B cell (primary cell): ENCODE measurements at regions not wholly inside any gene's neighbourhood (a gene's known extent, or its start where the extent isn't known, plus 50 kb on each side); places are given as distances from the start of the nearest gene placed in this dataset.

Source experiments
- ATAC-seq: fragments of 200-7000 bp; cut with Tn5 transposase; one replicate; pipeline ENCODE4 v1.10.0; 2021; ENCODE audit warnings: low read depth, mild to moderate bottlenecking, moderate number of reproducible peaks, moderate library complexity
- CTCF ChIA-PET: fragments of 350-600 bp; sonication (Branson Sonifier 250); formaldehyde crosslinking; loops from one replicate; lab custom pipeline; 2021; ENCODE audit warnings: antibody characterized with exemption, inconsistent platforms; lab: Charles Lee
- POLR2A ChIA-PET: fragments of 350-600 bp; sonication (Branson Sonifier 250); formaldehyde crosslinking; loops from one replicate; lab custom pipeline; 2021; ENCODE audit warnings: antibody characterized with exemption; lab: Charles Lee
- DNase-seq: peaks from one replicate; pipeline ENCODE4 v3.0.0; 2013
- H2AFZ ChIP-seq: 2 replicates; pipeline ENCODE4 v1.6.1; 2012; ENCODE audit warnings: mild to moderate bottlenecking, low read depth, low read length; ENCODE audit not compliant: insufficient read depth, poor library complexity, severe bottlenecking
- H3K27ac ChIP-seq, 2 donors: 1 replicate in 1 of 2; 2 replicates in 1 of 2; pipeline ENCODE4 v1.5.1; 2012 to 2013; ENCODE audit warnings: low read length in 2 of 2, mild to moderate bottlenecking in 2 of 2, moderate library complexity in 1 of 2
- H3K27me3 ChIP-seq, 4 experiments: fragments of 200-600 bp in 1 of 4; sonication (generic) in 1 of 4; replicated peaks in 1 of 4; 1 replicate in 2 of 4; 2 replicates in 2 of 4; pipeline versions ENCODE4 v1.6.1 to v1.7.0; 2013 to 2016; ENCODE audit warnings: low read length in 3 of 4, mild to moderate bottlenecking in 2 of 4, mixed read lengths in 1 of 4, moderate library complexity in 1 of 4; ENCODE audit not compliant: insufficient read depth in 4 of 4, control insufficient read depth in 3 of 4; ENCODE audit errors: control extremely low read depth in 1 of 4
- H3K36me3 ChIP-seq, 2 experiments: replicated peaks in 1 of 2; 1 replicate in 1 of 2; 2 replicates in 1 of 2; pipeline versions ENCODE4 v1.6.1 to v1.7.1; 2013; ENCODE audit warnings: low read length in 1 of 2; ENCODE audit not compliant: insufficient read depth in 2 of 2, control insufficient read depth in 1 of 2; ENCODE audit errors: control extremely low read depth in 1 of 2, extremely low read depth in 1 of 2
- H3K4me1 ChIP-seq, 2 donors: fragments of 200-600 bp in 1 of 2; sonication (generic) in 1 of 2; 1 replicate in 1 of 2; 2 replicates in 1 of 2; pipeline versions ENCODE4 v1.5.1 to v1.6.1; 2013 to 2017; ENCODE audit warnings: low read length in 2 of 2; ENCODE audit not compliant: control insufficient read depth in 2 of 2, insufficient read depth in 2 of 2
- H3K4me2 ChIP-seq: replicated peaks from 2 replicates; pipeline ENCODE3; 2012; ENCODE audit warnings: mild to moderate bottlenecking, low read depth, low read length; ENCODE audit not compliant: poor library complexity, severe bottlenecking
- H3K4me3 ChIP-seq, 5 experiments: fragments of 200-600 bp in 1 of 5; sonication (generic) in 1 of 5; 1 replicate in 3 of 5; 2 replicates in 2 of 5; pipeline versions ENCODE4 v1.5.1 to v1.7.0; 2011 to 2016; ENCODE audit warnings: low read length in 4 of 5, mild to moderate bottlenecking in 4 of 5, low read depth in 2 of 5, control low read depth in 1 of 5, moderate library complexity in 1 of 5; ENCODE audit not compliant: insufficient read depth in 1 of 5; ENCODE audit errors: control extremely low read depth in 1 of 5, extremely low read depth in 1 of 5
- H3K79me2 ChIP-seq: fragments of 200-600 bp; sonication (generic); one replicate; pipeline ENCODE4 v1.6.0; 2016; ENCODE audit warnings: low read length; ENCODE audit not compliant: control insufficient read depth, insufficient read depth
- H3K9ac ChIP-seq: fragments of 200-600 bp; sonication (generic); 2 replicates; pipeline ENCODE4 v1.6.1; 2017; ENCODE audit warnings: mild to moderate bottlenecking, low read length, moderate library complexity
- H3K9me3 ChIP-seq, 3 donors: one replicate each; pipeline versions ENCODE4 v1.6.1 to v1.7.1; 2013; ENCODE audit warnings: low read length in 2 of 3; ENCODE audit not compliant: control insufficient read depth in 2 of 3, insufficient read depth in 1 of 3; ENCODE audit errors: control extremely low read depth in 1 of 3
- H4K20me1 ChIP-seq: 2 replicates; pipeline ENCODE4 v1.6.0; 2012; ENCODE audit warnings: mild to moderate bottlenecking, low read length; ENCODE audit not compliant: insufficient read depth, control insufficient read depth, poor library complexity, severe bottlenecking
- H3K27ac Mint-ChIP-seq: one replicate; pipeline ENCODE4 v1.8.0; 2021; ENCODE audit warnings: mixed read lengths
- H3K27me3 Mint-ChIP-seq: one replicate; pipeline ENCODE4 v1.8.0; 2021; ENCODE audit warnings: mixed read lengths
- H3K4me1 Mint-ChIP-seq: one replicate; pipeline ENCODE4 v1.8.0; 2021; ENCODE audit warnings: mixed read lengths
- H3K4me3 Mint-ChIP-seq: one replicate; pipeline ENCODE4 v1.8.0; 2021; ENCODE audit warnings: mixed read lengths
- H3K9me3 Mint-ChIP-seq: one replicate; pipeline ENCODE4 v1.8.0; 2022; ENCODE audit warnings: mixed read lengths; ENCODE audit not compliant: insufficient read depth
- EZH2 ChIP-seq: IDR thresholded peaks from 2 replicates; pipeline ENCODE4 v1.6.1; 2012; ENCODE audit warnings: borderline replicate concordance, low read depth, mild to moderate bottlenecking, moderate library complexity, low read length; ENCODE audit not compliant: insufficient read depth, poor library complexity, severe bottlenecking
- WGBS: methylation state at CpG from one replicate; pipeline ENCODE4 v1.1.5; 2013; ENCODE audit warnings: missing lambda C conversion rate; ENCODE audit not compliant: insufficient coverage; 5-methylcytosine and 5-hydroxymethylcytosine counted together
- intact Hi-C: fragments of 100-400 bp; cut with micrococcal nuclease; formaldehyde crosslinking; loops from one replicate; pipeline ENCODE4 v1.10.0; 2022
- TF ChIP-seq, protein P1 (sequence below): fragments of 200-600 bp; IDR thresholded peaks from one replicate; pipeline ENCODE4 v1.8.0; 2022; ENCODE audit warnings: antibody characterized with exemption, mild to moderate bottlenecking

DNA sequence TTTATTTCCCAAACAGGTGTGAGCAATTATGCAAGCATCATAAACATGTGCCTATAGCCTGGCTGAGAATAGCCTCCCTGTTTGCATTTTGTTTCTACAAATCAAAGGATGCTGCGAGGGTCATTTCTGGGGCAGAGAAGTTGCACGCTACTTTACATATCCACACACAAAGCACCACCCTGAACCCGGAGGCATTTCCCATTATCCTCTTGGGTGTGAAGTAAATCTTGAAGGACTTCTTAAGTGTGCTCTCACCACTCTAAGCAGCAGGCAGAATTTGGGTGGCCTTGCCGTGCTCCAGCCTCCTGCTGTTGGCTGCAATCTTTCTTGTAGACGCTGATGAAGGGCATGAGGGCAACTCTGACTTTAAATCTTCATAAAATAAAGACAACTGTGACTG, 124.0 kb upstream of the TLE4 start:
- ChIA-PET POLR2A (no interaction called here), CTCF (no interaction called here)
- Histone ChIP-seq H4K20me1 (no peaks in the 10 kb centered on the region), H3K9me3 (peaks cover 0 to 5% (median 0%) of the 10 kb centered on the region in 3 donors), H3K4me3 (no peak overlapping the region), H3K4me1 (no peaks in the 10 kb centered on the region), H3K9ac (no peak overlapping the region), H3K79me2 (no peaks in the 10 kb centered on the region), H3K36me3 (no peaks in the 10 kb centered on the region), H3K27ac (no peak overlapping the region), H2AFZ (no peak overlapping the region), H3K4me2 (no peak overlapping the region), H3K27me3 (no peaks in the 10 kb centered on the region)
- H3K4me3 Mint-ChIP-seq: no peak overlapping the region
- DNase-seq: no peak
- ATAC-seq: no peak
- TF ChIP-seq EZH2: no peak
- TF ChIP-seq, protein P1, sequence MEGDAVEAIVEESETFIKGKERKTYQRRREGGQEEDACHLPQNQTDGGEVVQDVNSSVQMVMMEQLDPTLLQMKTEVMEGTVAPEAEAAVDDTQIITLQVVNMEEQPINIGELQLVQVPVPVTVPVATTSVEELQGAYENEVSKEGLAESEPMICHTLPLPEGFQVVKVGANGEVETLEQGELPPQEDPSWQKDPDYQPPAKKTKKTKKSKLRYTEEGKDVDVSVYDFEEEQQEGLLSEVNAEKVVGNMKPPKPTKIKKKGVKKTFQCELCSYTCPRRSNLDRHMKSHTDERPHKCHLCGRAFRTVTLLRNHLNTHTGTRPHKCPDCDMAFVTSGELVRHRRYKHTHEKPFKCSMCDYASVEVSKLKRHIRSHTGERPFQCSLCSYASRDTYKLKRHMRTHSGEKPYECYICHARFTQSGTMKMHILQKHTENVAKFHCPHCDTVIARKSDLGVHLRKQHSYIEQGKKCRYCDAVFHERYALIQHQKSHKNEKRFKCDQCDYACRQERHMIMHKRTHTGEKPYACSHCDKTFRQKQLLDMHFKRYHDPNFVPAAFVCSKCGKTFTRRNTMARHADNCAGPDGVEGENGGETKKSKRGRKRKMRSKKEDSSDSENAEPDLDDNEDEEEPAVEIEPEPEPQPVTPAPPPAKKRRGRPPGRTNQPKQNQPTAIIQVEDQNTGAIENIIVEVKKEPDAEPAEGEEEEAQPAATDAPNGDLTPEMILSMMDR: no peak
- H3K27ac Mint-ChIP-seq: no peak overlapping the region
- intact Hi-C loops: no loop called here
- H3K4me1 Mint-ChIP-seq: no peaks in the 10 kb centered on the region
- H3K27me3 Mint-ChIP-seq: no peaks in the 10 kb centered on the region
- 95% methylated on average over 2 of the region's 5 CpGs for WGBS
- H3K9me3 Mint-ChIP-seq: peaks cover 7% of the 10 kb centered on the region

DNA sequence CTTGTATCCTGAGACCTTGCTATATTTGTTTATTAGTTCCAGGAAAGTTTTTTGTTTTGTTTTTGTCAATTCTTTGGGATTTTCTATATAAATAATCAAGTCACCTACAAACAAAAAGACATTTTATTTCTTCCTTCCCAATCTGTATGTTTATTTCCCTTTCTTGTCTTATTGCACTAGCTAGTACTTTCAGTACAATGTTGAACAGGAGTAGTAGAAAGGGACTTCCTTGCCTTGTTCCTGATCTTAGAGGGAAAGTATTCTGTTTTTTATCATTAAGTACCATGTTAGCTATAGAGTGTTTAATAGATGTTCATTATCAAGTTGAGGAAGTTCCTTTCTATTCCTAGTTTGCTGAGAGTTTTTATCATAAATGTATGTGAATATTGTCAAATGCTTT, 119.5 kb upstream of the TLE4 start:
- Mint-ChIP-seq H3K4me1 (no peaks in the 10 kb centered on the region), H3K4me3 (no peak overlapping the region)

More for the DNA sequence above, 119.5 kb upstream of the TLE4 start:
- no peaks in the 10 kb centered on the region for H3K4me1 ChIP-seq
- no peaks in the 10 kb centered on the region for H3K36me3 ChIP-seq
- peaks cover 0 to 5% (median 0%) of the 10 kb centered on the region in 3 donors for H3K9me3 ChIP-seq
- H3K27me3 ChIP-seq: no peaks in the 10 kb centered on the region
- H3K27ac ChIP-seq: no peak overlapping the region
- no peaks in the 10 kb centered on the region for H3K79me2 ChIP-seq
- H3K4me2 ChIP-seq: no peak overlapping the region
- H4K20me1 ChIP-seq: no peaks in the 10 kb centered on the region
- ATAC-seq (no peak), DNase-seq (no peak)
- no peak overlapping the region for H3K27ac Mint-ChIP-seq
- POLR2A ChIA-PET: no interaction called here
- H3K4me3 ChIP-seq: no peak overlapping the region
- no peak overlapping the region for H2AFZ ChIP-seq
- H3K9ac ChIP-seq: no peak overlapping the region
- intact Hi-C loops: no loop called here
- peaks cover 3% of the 10 kb centered on the region for H3K27me3 Mint-ChIP-seq
- CTCF ChIA-PET: no interaction called here
- H3K9me3 Mint-ChIP-seq: peaks cover 7% of the 10 kb centered on the region
- TF ChIP-seq EZH2: no peak
- TF ChIP-seq, protein P1: no peak
